ENCODE measurements at regions not wholly inside any gene's neighbourhood (a gene's known extent, or its start where the extent isn't known, plus 50 kb on each side); places are given as distances from the start of the nearest gene placed in this dataset.

DNA sequence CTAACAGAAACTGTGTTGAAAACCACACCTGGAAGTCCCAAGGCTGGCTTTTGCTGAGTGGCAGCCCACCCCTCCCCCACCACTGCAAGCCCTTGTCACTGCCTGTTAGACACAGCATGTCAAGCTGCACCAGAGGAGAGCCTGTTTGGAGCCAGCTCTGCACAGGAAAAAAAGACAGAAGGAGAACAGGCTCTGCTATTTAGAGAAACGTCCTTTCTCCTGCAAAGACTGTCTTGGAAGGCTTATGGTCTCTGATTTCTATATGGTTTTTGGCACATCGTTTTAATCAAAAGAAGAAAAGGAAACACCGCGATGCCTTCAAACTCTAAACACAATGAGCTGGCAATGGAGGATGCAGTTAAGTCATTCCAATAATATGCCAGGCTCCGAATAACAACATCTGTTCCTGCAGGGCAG is 275.5 kb downstream of the MAP2K4 start:
- DNase-seq: no peak

DNA sequence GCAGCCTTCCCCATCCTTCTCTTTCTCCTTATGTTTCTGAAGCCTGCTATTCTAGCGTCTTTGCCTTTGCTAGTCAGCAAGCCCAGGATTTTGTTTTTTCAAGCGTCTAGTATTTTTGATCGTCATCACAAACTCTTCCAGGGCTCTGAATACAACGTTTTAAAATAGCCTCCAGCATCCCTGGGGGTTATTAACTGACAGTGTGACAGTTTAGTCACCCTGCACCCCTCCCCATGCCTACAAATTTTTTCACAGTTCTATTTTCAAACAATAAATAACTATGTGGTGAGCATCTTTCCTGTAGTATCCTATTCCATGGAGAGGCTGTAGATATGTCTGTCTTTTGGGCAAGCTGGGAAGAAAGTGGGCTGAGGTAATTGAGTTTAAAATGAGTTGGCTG is 280.9 kb downstream of the MAP2K4 start:
- no peak for DNase-seq

DNA sequence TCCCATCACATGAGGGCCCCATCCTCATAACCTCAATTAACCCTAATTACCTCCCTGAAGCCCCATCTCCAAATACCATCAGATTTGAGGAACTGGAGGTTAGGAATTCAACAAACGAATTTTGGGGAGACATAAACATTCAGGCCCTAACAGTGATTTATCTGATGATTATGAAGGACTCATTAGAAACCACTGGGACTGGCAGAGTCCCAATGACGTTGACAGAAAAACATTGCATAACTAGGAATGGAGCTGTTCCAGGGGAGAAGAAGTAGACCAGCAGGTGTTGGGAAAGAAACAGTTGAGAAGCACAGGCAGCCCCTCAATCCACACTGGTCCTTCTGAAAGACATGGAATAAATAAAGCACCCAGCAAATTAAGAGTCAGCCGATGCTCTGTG is 282.0 kb downstream of the MAP2K4 start:
- DNase-seq: no peak

DNA sequence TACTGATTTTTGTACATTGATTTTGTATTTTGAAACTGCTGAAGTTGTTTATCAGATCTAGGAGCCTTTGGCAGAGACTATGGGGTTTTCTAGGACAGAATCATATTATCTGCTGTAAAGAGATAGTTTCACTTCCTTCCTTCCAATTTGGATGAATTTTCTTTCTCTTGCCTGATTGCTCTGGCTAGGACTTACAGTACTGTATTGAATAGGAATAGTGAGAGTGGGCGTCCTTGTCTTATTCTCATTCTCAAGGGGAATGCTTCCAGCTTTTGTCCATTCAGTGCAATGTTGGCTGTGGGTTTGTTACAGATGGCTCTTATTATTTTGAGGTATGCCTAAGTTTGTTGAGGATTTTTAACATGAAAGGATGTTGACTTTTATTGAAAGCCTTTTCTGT is 290.1 kb downstream of the MAP2K4 start:
- no peak for DNase-seq

DNA sequence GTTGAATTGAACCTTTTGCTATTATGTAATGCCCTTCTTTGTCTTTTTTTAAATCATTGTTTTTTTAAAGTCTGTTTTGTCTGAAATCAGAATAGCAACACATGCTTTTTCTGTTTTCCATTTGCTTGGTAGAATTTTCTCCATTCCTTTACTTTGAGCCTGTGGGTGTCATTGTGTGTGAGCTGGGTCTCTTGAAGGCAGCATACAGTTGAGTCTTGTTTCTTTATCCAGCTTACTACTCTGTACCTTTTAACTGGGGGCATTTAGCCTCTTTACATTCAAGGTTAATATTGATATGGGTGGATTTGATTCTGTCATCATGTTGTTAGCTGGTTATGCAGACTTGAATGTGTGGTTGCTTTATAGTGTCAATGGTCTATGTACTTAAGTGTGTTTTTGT is 292.0 kb downstream of the MAP2K4 start:
- DNase-seq: no peak

DNA sequence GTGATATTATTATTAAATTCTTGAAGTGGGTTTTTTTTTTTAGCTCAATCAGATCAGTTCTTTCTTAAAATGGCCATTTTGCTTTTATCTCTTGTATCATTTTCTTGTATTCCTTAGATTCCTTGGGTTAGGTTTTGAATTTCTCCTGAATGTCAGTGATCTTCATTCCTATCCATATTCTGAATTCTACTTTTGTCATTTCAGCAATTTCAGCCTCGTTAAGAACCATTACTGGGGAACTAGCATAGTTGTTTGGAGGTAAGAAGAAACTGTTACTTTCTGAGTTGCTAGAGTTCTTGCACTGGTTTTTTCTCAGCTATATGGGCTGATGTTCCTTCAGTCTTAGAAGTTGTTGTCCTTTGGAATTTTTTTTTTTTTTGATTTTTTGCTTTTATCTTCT is 293.1 kb downstream of the MAP2K4 start:
- DNase-seq: no peak

DNA sequence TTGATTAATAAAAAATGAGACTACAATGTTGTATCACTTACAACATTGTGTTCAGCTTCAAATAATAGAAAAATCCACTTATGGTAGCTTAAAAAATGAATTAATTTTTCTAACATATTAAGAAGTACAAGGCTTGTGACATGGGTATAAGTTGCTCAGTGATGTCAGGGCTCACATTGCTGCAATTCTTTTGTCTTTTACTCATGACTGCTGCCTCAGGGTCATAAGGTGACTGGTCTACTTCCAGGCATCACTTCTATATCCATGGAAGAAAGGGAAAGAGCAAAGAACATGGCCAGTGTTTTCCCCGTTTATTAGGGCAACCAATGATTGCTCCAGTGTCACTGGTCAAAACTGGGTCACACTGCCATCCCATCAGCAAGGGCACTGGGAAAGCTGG is 295.3 kb downstream of the MAP2K4 start:
- DNase-seq: no peak

DNA sequence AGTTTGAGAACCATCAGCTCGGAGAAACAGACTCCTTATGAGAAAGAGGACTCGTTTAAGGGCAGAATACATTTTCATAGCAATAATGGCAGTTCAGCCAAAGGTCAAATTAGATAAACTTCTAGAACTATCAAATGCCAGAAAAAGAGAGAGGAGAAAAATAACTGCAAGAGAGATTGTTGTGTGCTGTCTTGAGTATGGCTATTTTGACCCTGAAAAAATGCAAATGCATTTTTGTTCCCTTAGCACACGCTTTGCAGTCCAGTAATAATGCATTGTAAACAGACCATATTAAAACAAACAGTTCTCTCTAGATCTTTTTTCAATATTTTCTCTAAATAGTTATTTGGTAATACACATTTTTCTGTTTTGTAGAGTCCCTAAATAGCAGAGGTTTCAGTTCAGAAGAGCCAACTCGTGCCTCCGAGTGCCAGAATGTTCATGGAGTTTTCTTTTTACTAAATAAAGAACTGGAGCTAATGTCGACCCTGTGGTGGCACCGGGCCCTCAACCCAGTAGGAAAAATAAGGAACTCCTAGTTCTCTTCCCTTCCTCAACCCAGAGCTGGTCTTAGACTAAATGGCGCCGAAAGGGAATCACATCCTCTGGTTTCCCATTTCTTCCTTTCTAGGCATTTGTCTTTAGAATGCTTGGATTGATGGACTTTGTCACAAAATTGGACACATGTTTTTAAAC is 298.0 kb downstream of the MAP2K4 start:
- no peak for DNase-seq

DNA sequence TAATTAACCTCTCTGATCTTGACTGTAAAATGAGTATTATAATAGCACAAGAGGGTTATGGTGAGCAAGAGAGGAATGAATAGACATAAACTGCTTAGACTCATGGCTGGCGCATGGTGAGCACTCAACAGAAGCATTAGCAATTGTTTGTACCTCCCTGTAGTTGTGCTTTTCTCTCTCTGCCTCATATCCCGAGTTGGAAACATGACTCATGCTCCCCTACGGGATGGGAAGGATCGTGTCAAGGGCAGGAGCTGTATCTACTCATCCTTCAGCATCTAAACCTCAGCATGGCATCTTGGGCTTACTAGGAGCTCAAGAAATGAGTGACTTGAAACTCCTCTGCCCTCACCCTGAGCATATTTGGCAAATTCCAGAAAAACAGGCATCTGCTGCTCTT is 299.6 kb downstream of the MAP2K4 start:
- DNase-seq: no peak

DNA sequence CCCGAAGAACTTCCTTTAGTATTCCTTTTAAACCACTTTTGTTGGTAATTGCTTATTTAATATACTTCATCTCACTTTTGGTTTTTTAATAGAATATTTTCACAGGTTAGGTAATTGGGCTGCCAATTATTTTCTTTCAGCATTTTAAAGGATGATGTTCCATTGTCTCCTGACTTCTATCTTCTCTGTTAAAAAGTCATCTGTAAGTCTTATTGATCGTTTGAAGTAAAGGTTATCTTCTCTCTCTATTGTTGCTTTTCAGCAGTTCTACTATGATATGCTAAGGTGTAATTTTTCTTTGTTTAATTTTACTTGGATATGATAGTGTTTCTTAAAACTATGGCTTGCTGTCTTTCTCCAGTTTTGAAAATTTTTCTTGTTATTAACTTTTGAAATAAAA is 307.5 kb downstream of the MAP2K4 start:
- DNase-seq: no peak

DNA sequence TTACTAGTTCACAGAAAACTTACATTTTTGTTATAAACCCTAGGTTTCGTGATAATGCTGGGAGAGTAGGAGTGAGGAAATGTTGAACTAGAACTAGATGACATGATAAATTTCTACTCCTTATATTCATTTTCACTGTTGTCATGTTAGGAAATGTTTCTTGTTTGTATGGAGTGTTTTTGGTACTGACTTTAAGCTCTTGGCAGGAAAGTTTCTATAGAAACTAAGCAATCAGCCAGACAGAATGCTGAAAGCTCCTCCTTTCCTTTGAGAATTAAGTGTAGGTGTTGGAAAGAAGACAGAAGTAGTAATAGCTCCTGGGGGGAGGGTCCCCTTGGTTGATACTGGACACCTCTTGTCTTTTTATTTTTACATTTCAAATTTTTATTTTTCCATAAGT is 309.8 kb downstream of the MAP2K4 start:
- no peak for DNase-seq

DNA sequence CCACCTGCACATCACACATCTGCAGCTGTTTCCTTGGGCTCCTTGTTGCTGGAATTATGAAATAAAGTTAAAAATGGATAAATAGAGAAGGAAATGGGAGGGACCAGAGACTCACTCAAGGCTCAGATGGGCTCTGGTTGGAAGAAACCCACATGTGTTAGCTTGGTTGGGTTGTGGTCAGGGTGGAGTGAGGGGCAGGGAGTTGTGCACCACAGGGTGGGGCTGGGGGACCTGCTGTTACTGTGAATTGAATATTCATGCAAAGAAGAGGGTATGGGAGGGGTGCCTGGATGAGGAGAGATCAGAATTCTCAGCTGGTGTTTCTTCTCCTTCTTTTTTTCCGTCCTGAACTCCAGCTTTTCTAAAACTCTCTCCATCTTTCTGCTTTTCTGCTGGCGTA is 320.7 kb downstream of the MAP2K4 start:
- DNase-seq: no peak

DNA sequence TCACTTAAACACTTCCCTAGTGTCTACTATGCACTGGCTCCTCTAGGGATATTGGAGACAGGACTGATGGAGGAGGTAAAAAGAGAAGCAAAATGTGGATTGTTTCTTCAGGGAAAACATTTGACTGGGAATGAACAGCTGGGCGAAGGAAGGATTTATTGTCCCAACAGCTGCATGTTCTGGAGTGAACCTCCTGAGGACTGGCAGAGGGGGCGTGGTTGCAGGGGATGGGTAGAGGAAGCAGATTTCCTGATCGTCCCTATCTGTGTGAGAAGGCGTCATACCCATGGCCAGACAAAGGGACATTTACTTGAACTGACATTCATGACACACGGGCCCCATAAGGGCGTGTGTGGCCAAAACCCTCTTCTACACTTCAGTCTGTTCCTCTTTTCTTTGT is 321.5 kb downstream of the MAP2K4 start:
- no peak for DNase-seq

DNA sequence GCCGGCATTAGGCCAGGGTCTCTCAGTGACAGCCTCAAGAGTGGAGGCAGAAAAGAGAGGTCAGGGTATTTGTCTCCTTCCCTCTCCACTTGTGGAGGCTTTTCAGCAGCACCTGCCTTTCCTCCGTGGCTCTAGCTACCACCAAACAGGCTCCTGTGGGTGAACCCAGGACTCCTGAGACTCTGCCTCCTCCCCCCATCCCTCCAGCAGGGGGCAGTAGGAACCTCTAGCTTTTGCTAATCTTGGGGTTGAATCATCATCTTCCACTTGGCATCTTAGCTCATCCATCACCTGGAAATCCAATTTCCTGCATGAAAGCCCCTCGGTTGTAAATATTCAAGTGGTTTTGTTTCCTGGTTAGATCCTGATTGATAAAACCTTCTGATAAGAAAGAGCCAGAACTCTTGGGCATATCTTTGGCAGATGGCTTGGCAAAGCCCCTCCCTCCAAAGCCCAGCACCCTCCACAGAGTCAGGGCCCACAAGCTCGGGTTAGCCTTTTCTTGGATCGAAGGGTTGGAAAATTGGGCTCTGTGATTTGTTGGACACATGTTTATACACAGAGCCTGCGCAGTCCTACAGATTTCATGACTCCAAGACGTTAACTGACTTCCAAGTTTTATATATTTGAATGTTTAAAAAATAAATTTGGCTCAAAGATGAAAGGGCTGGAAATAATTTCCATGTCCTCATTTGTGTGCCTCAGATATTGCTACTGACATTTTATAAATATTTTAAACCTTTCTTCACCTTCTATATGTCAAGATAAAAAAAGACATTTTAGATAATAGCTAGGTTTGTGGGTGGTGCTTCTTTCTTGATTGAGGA is 322.1 kb downstream of the MAP2K4 start:
- peak; percentile 33 for DNase-seq

DNA sequence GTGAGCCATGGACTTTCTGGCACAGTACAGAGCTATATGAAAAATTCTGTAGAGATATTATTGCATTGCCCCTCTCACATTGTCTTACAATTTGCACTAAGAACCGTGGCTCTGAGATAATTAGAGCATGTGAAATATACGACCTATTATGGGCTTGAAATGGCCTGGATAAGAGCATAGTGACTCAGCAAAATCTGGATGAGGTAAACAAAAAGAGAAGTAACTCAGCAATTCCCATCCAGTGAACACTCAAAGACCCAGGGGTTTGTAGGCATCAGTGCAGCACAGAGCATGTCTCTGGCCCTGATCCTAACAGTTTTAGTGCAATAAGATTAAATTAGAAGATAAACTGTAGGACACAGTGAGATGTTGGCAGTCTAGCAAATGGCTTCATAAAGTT is 317.2 kb upstream of the MYOCD start:
- no peak for DNase-seq

DNA sequence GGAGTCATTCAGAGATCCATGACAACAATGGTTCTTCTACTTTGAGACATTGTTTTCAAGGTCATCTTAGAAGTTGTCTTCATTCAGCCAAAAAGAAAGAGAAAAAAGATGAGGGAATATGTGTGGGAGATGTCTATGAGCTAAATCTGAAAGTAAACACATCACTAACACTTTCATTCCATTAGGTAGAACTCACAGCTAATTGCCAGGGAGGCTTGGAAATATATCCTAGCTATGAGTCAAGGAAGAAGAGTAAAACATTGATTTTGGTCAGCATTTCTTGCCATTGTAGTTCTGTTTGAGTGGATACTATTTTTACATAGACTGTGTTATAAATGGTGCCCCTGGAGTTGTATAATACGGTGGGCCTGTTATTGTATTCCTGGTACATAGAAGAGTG is 316.4 kb upstream of the MYOCD start:
- no peak for DNase-seq

DNA sequence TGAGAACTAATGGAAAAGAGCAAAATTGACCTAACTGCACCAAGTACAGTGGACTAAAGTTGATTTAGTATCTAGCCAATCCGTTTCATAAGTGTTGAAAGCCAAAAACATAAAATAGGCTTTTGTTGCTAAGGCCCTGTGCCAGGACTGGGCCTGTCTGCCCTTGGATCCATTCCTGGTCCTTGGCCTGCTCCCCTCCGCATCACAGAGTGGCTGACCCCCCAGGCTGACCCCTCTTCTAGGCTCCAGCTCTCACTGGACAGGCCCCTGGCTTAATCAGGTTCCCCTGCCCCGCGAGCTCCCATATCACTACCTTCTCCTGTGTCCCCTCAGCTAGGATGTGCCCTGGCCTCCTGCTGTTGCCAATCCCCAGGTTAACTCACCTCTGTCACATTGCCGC is 313.6 kb upstream of the MYOCD start:
- DNase-seq: no peak

DNA sequence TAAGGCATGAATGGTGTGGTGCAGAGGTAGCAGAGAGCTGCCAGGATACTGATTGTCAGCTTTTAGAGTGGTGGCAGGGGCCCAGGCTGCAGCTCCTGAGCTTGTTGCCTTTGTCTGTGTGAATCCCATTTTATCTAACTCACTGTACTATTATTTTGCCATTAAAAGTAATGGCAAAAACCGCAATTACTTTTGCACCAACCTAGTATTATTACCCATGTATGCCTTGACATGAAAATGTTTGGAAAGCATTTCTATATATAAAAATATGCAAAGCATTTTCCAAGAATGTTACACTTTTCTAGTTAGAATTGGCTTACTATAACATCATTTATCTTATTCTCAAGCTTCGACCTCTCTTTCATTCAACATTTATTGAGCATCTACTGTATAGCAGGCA is 308.1 kb upstream of the MYOCD start:
- DNase-seq: no peak

DNA sequence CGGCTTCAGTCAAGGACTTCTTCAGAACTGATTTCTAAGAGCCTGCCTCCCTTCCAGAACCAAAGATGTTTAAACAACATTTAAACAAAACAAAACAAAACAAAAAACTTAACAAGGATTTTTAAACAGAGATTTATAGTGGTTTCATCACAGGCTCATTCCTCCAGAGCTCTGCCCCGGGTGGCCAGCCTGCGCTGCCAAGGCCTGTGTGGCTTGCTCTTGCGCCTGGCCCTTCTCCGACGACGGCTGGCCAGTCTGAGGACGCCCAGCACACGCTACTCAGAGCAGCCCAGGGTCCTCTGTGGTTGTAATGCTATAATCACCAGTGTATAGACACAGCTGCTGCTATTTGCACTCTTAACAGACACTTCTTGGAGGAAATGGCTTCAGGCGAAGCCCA is 307.2 kb upstream of the MYOCD start:
- no peak for DNase-seq

DNA sequence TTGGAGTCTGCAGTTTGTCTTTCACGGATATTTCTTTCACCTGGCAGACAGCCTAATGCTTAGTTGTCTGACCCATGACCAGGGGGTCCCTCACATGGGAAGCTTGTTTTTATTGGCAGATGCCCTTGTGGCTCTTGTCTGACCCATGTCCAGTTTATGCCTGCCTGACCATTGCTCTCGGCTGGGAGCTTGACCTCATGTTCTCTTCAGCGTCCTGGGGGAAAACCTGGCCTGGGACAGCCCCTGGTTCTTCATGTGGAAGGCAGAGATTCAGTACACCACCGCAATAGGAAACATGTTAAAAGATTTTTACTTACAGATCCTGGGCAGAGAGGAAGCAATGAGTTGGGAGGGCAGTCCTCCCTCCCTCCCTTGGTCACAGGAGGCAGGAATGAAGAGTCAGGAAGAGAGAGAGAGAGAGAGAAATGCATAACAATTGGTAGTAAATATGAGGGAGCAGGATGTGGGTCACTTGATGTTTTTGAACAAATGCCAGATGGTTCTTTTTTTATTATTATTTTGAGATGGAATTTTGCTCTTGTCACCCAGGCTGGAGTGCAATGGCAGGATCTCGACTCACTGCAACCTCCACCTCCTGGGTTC is 302.7 kb upstream of the MYOCD start:
- no peak for DNase-seq

DNA sequence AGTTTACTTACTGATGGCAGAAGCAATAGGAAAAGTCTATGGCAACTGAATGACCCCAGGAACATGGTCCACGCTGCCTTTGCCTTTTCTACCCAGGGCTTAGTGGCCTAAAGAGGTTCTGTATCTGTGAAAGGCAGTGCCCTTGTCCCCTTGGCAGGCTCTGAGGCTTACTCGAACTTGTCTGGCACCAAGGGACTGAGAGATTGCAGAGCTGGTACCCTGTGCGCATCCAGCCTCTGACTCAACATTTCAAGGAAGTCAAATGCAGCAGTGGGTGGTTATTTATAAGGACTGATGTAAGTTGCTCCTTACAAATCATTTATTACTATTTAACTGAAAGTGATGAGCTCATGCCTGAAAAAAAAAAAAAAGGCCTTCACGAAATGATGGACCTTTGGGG is 299.9 kb upstream of the MYOCD start:
- DNase-seq: no peak

DNA sequence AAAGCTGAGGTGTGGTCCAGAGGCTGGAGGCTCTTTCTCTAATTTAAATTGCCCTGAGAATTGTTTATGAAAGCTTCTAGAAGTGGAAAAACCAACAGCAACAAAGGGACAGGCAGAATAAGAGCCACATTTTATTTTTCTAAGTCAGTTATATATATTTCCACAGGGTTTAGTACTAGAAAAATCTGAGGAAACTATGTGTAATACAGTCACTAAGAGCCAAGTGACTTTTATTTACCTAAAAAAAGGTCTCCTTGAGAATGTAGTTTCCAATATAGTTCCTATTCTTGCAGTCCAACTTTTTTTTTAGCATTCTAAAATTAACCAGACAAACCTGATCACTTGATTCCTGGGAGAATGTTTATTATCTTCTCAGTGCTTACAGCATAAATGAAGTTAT is 296.6 kb upstream of the MYOCD start:
- no peak for DNase-seq

DNA sequence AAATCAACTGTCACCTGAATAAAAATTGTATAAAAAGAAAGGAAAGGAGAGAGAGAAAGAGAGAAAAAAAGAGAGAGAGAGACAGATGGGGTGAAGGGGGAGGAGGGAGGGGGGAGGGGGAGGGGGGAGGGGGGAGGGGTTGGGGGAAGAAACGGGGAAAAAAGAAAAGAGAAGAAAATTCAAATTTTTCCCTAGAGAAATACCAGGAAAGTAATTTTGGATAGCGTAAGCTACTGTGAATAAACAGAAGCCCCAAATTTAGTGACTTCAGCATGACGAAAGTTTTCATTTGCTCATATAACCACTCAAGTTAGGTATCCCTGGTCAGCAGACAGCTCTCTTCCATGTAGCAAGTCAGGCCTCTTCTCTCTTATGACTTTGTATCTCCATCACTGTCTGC is 289.4 kb upstream of the MYOCD start:
- DNase-seq: no peak

DNA sequence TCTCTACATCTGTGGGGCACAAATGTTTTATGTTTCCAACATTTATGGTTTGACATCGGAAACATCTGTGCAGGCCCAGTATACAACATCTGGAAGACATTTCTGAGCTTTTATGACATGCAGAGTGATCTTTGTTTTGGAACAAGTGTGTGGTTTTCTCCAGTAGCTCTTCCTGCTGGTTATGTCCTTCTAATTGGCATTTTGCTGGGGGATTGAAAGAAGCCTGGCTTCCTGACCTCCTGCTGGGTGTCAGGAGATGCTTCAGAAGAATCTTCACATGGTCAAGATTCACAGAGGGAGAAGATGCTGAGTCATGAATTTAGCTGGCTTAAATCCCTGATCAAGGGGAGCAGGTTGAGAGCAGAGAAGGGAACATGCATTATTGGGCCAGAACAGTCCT is 279.5 kb upstream of the MYOCD start:
- no peak for DNase-seq

Measured in activated CD4-positive, alpha-beta T cell treated with anti-CD3 and anti-CD28 coated beads for 48 hours (primary cell).